GM18868 (cell line): ENCODE measurements at regions not wholly inside any gene's neighbourhood (a gene's known extent, or its start where the extent isn't known, plus 50 kb on each side); places are given as distances from the start of the nearest gene placed in this dataset.

Experiments used
- ATAC-seq: cut with Tn5 transposase; IDR thresholded peaks from one replicate; pipeline ENCODE4 v1.9.1; 2021; ENCODE audit warnings: mild to moderate bottlenecking, moderate library complexity; ENCODE audit not compliant: unreplicated experiment

DNA sequence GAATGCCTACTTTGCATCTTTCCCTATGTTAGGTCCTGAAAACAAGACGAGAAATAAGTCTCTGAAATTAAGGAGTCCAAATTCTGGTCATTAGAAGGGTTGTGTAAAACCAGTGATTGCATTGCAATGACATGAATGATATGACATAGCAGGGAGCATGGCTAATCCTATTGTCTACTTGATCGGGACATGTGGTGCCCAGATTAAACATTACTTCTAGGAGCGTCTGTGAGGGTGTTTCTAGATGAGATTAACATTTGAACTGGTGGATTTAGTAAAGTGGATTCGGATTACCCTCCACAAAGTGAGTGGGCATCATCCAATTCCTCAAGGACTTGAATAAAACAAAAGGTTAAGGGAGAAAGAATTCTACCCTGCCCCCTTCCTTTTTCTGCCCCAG lies 434.9 kb upstream of the KLF6 start:
- no peak for ATAC-seq

DNA sequence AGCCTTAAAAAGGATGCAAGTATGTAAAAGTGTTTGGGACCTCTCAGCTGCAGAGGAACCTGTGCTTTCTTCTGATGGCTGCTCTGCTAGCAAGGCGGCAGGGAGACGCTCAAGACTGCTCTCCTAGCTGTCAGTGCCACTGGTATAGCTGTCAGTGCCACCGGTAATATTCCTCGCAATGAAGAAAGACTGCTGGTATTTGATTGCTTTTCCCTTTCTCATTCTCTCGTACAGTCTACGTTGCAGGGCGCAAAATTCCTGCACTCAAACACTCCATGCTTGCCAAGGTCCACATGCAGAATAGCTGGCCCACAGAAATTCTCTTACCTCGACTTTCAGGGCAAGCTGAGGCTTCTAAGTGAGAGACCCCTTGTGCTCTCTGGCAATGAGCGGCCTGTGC lies 432.6 kb upstream of the KLF6 start:
- no peak for ATAC-seq

- no peak for ATAC-seq
Observed at GRCh38 chr10:4217187-4217586, 432.2 kb upstream of the KLF6 start.

DNA sequence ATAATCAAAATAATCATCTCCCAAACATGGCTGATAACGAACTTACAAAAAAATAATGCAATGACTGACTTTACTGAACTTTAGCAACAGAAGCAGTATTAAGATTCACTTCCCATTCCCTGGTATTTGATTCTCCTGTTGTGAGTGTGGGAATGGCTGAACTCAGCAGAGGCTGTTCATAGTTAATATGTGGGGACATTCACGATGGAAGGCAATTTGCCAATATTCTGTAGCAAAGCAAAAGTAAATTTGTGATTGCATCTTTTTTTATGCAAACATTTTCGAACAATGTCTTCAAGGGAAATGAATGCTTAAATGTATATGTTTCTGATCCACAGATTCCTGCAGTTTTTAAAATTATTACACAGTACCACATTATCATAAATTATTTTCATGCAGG lies 431.7 kb upstream of the KLF6 start:
- ATAC-seq, result no peak

- no peak for ATAC-seq
Observed at GRCh38 chr10:4215963-4216575, 431.1 kb upstream of the KLF6 start.

DNA sequence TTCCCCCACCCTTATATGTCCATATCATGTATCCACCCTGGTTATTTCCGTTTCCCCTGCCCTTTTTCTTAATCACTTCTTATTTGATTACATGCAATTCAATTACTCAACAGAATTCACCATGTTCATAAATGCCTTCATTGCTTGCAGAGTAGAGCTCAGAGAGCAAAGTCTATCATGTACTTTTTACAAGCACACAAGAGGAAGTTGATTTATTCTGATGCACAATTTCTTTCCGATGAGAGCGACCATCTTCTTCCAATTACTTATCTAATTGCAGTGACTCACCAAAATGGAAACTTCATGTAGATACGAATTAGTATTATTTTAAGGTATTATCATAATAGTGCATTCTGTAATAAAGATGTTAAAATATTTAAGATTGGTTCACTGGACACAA lies 430.5 kb upstream of the KLF6 start:
- ATAC-seq, result no peak

DNA sequence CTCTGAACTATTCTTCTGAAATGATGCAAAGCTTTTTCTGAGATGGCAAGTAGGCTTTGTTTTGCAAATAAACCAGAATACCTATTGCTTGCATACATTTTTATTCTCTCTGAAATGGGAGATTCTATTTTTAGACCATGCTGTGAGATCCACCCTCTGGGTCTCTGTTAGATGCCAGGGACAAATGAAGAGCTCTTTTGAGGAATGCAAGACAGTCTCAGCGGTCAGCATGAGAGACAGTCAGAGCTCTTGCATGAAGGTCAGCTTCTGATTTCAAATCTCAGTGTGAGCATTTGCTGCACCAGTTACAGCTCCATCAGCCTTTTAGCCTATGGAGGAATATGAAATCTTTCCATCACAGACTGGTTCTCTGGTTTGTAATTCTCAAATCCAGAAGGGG lies 429.9 kb upstream of the KLF6 start:
- no peak for ATAC-seq

DNA sequence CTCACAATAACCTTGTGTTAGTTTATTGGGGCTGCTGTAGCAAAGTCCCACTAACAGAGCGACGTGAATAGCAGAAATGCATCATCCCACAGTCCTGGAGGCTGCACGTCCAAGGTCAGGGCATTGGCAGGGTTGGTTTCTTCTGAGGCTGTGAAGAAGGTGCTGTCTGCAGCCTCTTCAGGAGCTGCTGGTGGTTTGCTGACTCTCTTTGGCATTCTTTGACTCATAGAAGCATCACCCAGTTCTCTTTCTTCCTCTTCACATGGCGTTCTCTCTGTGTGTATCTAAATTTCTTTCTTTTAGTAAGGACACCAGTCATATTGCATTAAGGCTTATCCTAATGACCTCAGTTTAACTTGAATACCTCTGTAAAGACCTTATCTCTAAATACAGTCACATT lies 428.4 kb upstream of the KLF6 start:
- no peak for ATAC-seq

DNA sequence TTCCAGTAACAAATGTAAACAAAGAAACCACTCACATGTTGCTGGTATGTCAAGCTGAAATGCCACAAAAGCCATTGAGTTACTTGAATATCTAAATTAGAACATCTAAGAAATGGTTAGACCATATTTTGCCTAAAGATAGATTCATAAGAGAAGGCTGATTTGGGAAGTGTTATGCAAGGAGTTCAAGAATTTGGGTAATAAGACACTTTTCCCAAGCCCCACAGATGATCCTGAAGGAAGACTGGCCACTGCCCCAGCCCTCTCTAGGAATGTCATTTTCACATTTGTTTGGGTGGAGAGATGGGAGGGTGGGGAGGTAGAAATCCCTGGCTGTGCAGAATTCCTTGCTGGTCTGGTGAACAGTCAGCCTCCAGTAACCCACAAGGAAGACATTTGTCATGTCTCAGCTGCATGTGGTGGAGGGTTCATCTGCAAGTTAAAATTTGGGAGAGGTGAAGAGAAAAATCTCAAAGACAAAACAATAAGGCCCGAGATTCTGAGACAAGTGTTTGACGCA lies 427.2 kb upstream of the KLF6 start:
- ATAC-seq, result no peak

DNA sequence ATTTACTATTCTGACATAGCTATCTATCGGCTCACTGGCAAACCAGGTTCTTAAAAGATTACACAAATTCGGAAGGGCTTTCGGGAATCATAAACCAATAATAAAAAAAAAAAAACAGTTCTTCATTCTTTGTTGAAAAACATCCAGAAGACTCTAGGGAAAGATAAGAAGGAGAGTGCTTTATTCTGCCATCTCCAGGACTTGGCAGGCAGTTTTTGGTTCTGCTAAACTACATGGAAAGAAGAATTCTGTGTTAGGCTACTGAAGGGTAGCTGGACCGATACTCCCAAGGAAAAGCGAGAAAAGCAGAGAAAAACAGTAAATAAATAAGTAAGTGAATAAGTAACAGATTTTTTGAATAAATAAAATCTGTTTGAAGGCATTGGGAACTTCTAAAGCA lies 423.5 kb upstream of the KLF6 start:
- no peak for ATAC-seq

- ATAC-seq, result no peak
Observed at GRCh38 chr10:4205113-4205512, 420.1 kb upstream of the KLF6 start.

DNA sequence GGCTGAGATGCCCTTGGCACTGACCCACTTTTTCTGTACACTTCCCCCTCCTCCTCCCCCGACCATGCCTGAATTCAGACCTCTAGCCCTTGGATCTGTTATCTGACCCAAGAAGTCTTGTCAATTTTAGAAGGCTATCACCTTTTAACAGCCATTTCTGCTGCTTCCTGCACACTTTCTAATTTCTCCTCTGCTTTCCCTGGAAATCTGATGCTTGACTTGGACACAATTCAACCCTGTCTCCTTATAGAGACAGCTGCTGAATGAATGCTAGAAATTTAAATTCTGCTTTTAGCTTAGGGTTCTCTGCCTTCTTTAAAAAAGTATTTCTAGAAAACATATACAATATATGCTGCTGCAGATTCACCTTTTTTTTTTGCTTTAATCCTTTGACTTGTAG lies 417.9 kb upstream of the KLF6 start:
- ATAC-seq, result no peak

- ATAC-seq, result no peak
Observed at GRCh38 chr10:4201866-4202825, 417.1 kb upstream of the KLF6 start.

DNA sequence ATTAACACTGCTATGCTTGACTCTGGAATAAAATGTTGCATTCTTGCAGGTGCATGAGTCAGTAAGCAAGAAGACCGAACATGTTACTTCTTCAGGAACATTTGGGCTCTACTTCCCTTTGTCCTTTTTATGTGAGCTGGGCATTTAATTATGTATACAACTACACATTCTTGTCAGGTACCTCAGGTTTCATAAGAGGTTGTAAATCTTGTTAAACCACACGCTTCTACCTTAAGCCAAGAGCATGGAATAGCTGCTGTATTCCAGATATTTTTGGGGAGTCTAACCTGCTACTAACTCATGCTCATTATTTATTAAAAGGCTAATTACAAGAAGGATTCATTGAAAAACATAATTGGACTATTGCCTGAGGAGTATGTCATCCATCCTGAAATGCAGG lies 414.2 kb upstream of the KLF6 start:
- ATAC-seq, result no peak

GRCh38 chr10:4198216-4198615 lies 413.2 kb upstream of the KLF6 start:
- no peak for ATAC-seq

DNA sequence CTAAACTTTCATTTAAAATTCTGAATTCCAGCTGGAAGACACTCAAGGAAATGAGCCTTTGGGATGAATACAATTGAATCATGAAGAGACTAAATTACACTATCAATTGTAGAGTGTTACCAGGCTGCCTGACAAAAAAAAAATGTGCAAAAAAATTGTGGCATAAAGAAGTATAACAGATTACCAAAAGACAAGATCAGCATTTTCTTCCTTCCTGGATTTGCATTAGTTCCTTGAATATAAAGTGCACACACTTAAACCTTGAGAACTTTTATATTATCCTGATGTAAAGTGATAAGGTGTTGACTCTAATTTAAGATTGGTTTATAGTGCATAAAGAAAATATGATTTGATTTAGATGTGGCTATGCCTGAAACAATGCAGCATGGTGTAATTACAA lies 412.7 kb upstream of the KLF6 start:
- no peak for ATAC-seq

- no peak for ATAC-seq
Observed at GRCh38 chr10:4196771-4197390, 411.9 kb upstream of the KLF6 start.

GRCh38 chr10:4196183-4196582 lies 411.2 kb upstream of the KLF6 start:
- ATAC-seq, result no peak

DNA sequence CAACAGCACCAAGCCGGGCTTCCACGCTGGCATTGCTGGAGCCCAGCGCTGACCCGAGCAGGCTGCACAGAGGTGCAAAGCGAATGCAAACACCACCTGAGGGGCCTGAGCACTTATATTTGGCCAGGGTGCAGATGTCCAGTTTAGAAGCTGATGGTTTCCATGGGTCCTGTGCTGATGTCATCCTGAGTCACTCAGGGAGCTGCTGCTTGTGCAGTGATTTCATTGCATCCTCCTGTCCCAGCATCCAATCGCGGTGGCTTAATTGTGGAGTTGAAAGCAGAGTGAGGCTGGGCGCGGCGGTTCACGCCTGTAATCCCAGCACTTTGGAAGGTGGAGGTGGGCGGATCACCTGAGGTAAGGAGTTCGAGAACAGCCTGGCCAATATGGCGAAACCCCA lies 410.2 kb upstream of the KLF6 start:
- ATAC-seq, result no peak

GRCh38 chr10:4194231-4194630 lies 409.2 kb upstream of the KLF6 start:
- ATAC-seq, result no peak

DNA sequence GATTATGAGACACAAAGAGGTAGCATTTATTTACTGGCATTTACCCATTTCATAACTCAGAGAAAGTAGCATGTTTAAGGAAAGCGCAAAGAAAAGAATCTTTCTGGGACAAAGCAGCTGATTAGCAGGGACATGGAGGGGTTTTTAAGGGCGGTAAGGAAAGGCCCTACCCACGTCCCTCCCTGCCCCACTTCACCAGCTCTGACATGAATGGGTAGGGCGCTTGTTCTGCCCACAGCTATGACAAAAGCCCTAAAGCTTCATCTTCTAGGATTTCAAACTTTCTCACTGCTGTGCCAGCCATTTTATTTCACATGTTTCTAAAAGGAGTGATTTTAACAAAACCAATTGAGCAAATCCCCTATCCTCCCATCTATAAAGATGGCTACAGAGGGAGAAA lies 406.9 kb upstream of the KLF6 start:
- ATAC-seq, result no peak

DNA sequence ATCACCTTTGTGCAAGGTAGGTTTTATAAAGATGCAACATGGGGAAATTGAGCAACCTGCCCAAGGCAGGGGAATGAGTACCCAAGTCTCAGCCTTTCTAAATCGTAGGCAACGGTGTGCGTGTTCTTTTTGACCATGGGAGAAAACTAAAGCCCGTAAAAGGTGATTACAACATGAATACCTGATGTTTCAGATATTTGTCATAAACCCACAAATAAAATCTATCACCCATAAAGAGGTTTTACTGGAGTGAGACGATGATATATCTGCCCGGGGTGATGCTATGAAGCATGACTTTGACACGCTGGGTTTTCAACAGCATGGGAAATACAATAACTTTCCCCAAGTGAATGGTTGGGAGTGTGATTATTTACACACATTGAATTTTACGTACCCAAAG lies 406.3 kb upstream of the KLF6 start:
- ATAC-seq, result no peak
